OCI-M1 (cell line): ENCODE measurements at regions not wholly inside any gene's neighbourhood (a gene's known extent, or its start where the extent isn't known, plus 50 kb on each side); places are given as distances from the start of the nearest gene placed in this dataset.
"Not testable (repeated sequence)": the region's sequence is repeated elsewhere in the genome, so short reads cannot be mapped to it uniquely, and the experiment has no call there.

Experiments
- DNase-seq: peaks from one replicate; lab custom pipeline; 2025; lab: John Stamatoyannopoulos, UW

DNA sequence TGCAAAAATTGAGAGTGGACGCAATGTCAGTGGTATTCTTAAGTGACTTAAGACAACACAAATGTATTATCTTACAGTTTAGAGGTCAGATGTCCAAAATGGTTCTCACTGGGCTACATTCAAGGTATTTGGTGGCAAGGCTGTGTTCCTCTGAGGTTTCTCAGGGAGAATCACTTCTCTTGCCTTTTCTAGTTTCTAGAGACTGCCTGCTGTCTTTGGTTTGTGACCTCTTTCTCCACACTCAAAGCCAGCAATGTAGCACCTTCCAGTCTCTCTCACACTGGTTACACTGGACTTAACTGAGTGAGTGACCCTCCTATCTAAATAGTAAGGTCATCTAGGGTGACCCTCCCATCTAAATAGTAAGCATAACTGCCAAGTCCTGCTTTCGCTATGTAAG lies 613.2 kb upstream of the COBL start:
- DNase-seq, result no peak

DNA sequence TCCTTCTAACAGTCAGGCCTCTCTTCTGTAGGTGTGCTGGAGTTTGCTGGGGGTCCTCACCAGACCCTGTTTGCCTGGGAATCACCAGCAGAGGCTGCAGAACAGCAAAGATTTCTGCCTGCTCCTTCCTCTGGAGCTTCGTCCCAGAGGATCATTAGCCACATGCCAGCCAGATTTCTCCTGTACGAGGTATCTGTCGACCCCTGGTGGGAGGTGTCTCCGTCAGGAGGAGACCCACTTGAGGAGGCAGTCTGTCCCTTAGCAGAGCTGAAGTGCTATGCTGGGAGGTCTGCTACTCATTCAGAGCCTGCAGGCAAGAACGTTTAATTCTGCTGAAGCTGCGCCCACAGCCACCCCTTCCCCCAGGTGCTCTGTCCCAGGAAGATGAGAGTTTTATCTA lies 611.1 kb upstream of the COBL start:
- DNase-seq, result no peak

DNA sequence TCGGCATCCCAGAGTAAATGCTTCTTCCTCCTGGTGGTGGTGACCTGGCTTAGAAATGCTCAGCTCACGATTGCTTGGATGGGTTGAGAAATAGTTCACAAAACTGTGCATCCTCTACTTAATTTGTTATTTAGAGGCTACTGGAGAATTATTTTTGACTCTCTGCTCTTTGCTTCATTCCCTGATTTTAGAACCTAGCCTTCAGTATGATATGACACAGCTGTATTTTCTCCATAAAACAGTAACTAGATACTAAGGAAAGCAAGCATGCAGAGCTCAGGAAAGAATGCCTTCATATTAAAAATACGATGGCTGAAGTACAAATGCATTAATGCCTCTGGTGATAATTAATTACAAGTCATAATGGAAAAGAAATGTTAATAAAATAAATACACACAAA lies 602.0 kb upstream of the COBL start:
- DNase-seq, result no peak

DNA sequence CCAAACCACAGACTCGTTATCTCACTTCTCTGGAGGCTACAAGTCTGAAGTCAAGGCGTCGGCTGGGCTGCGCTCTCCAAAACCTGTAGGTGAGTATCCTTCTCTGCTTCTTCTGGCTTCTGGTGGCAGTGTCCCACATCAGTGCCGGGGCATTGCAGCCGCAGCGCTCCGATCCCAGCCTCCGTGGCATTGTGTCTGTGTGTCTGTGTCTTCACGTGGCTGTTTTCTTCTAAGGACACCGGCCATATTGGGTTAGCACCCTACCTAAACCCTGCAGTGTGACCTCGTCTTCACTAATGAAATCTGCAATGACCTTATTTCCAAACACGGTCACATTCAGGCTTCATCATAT lies 584.9 kb upstream of the COBL start:
- peak; percentile 66 for DNase-seq

DNA sequence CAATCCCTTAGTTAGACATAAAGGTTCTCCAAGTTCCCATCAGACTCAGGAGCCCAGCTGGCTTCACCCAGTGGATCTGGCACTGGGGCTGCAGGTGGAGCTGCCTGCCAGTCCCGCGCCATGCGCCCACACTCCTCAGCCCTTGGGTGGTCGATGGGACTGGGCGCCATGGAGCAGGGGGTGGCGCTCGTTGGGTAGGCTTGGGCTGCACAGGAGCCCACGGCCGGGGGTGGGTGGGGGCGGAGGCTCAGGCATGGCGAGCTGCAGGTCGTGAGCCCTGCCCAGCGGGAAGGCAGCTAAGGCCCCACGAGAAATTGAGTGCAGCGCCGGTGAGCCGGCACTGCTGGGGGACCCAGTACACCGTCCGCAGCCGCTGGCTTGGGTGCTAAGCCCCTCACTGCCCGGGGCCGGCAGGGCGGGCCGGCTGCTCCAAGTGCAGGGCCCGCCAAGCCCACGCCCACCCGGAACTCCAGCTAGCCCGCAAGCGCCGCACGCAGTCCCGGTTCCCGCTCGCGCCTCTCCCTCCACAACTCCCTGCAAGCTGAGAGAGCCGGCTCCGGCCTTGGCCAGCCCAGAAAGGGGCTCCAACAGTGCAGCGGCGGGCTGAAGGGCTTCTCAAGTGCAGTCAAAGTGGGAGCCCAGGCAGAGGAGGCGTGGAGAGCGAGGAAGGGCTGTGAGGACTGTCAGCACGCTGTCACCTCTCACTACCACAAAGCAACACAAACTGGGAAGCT lies 584.3 kb upstream of the COBL start:
- not testable (repeated sequence) for DNase-seq

DNA sequence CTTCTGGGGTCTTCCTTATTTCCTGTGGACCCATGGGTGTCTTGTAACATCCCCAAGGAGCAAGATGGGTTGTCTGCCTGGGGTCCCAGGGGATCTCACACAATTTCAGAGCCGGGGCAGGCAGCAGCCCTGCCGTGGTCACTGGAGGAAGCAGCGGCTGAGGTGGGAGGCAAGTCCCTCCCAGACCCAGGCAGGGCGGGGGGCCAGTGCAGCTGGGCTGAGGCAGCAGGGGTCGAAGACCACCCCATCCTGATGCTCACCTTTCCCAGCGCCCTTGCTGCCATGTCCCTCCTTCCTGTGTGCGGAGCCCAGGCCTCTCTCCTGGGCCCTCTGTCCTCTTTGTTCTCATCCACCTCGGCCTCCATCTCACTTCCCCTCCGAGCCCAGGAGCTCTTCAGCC lies 583.0 kb upstream of the COBL start:
- no peak for DNase-seq

DNA sequence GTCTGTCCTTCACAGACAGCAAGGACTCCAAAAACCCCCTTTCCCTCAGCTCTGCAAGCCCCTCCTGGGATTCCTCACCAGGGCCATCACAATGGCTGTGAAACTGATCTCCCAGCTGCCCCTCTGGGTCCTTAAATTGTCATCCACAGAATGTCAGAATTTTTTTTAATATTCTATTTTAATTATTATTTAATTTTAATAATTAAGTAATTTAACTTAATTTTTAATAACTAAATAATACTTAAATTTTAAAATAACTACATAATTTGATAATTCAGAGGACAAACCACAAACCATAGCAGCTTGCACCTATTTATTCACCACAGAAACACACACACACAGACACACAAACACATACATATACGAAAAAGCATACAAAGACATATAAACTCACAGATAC lies 565.8 kb upstream of the COBL start:
- DNase-seq, result no peak

DNA sequence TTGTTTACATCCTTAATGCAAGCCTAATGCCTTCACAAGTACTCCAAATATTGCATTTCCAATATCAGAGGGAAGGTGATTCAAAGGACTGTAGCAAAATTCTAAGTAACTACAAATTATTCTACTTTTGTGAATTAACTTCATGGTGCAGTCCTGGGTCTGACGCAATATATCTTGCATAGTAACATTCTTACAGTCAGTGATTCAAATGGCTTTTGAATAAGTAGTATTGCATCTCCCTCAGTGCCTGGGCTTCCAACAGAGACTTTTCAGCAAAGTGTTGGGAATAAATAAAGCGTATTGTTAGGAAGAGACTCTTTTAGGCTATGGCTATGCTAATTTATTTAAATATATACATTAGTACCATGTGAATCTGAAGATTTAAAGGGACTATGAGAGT lies 564.7 kb upstream of the COBL start:
- DNase-seq, result no peak

DNA sequence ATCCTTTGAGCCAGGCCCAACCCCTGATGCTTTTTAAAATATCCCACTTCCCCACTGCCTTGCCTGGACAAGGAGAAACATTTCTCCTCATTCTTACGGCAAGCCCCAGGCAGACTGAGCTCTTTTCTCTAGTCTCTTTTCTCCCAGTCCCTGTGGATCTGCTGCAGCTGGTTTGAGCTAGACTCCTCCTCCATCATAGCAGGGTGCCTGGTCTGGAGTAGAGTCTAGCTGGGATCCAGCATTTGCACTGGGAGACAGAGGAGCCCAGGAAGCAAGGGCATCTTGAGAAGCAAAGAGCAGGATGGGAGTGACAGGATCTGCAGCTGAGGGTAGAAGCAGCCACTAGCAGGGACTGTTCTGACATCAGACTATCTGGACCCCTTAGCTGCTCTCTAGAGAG lies 562.3 kb upstream of the COBL start:
- DNase-seq, result no peak

DNA sequence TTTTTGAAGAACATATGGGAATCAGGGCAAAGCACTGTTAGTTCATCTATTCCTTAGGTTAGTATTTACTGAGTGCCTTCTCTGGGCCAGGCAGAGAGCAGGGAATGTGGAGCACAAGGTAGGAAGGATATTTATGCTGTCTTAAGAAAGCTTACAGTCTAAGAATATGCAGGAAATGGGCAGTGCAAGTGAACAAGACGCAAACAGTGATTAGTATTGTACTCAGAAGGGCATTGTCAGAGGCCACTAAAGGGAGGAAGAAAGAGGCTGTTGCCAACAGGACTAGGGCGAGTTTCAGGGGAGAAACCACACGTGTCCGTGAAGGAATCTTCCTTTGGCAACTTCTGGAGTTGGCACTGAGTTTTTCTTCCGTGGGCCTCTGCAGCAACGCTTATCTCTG lies 552.8 kb upstream of the COBL start:
- no peak for DNase-seq

DNA sequence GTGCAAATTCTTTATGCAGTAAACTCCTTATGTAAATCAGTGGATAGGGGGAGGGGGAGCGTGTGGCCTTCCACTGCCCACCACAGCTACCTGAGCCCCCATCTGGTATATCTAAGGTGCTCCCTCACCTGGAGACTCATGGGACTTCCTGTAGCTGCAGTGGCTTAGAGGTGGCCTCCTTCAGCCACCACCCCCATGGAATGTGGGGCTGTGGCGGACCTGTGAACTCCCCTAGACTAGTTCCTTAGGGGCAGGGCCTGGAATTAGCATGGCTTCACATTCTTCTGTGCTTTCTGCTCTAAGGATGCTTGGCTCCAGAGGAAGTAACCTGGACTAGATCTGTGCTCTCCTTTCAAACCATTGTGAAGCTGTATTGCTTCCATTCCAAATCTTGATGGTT lies 550.5 kb upstream of the COBL start:
- no peak for DNase-seq

DNA sequence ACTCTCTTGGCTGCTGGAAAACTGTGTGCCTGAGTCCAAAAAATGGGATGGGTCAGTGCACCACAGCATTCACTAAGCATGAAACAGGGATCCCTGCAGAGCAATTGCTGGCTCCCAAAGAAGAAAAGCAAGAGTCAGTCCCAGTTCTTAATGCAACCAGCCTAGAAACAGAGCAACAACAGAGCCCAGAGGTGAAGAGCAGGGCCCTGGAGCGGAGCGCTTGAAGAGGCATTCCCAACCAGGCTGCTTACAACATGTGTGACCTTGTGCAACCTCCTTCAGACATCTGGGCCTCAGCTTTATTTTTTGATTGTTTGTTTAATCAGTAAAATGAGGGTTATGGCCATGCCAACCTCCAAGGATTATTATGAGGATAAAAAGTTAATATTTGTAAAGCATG lies 543.7 kb upstream of the COBL start:
- DNase-seq, result no peak

DNA sequence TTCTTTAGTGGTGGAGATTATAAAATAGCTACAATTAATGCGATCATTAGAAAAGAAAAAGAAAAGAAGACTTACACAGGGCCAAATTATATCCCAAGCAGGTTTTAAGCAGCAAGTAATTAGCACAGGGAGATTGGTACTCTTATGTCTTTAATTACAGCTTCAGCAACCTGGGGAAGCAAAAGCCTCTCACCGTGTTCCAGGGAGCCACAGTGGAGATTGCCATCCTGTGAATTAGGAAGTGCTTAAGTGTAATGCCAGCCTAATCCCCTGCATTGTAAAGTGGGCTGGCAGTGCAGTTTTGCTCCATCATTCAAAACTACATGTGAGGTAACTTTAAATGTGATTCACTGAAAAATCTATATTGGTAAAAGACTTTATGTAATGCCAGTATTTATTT lies 533.5 kb upstream of the COBL start:
- no peak for DNase-seq

DNA sequence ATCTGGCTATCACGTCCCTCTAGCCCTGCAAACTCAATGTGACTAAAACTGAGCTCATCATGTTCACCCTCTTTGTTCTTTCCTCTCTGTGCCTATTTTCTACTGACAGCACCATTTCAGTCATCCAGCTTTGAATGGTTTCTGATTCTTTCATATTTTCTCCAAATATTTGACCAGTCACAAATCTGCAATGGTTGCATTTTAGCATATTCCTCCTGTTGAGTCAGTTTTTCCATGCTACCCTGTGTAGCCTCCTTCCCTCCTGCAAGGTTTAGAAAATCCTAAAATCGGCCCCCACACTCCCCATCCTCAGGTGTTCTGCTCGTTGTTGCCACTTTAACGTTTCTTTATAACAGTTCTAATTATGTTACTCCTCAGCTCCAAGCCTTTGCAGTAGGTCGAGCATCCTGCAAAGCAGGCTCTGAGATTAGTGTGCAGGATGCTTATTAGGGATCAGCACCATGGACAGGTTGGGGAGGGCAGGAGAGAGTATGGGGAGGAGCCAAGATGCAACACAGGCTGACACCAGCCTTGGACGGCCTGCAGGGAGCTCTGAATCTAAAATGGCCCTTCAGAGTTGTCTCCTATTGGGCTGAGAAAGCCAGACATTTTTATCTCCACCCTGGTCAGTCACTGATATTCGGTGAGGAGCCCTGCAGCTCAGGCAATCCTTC lies 531.0 kb upstream of the COBL start:
- no peak for DNase-seq

DNA sequence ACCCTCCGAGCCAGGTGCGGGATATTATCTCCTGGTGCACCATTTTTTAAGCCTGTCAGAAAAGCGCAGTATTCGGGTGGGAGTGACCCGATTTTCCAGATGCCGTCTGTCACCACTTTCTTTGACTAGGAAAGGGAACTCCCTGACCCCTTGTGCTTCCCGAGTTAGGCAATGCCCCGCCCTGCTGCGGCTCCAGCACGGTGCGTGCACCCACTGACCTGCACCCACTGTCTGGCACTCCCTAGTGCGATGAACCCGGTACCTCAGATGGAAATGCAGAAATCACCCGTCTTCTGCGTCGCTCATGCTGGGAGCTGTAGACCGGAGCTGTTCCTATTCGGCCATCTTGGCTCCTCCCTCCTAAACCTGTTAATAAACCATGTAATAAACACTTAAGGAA lies 522.5 kb upstream of the COBL start:
- not testable (repeated sequence) for DNase-seq

DNA sequence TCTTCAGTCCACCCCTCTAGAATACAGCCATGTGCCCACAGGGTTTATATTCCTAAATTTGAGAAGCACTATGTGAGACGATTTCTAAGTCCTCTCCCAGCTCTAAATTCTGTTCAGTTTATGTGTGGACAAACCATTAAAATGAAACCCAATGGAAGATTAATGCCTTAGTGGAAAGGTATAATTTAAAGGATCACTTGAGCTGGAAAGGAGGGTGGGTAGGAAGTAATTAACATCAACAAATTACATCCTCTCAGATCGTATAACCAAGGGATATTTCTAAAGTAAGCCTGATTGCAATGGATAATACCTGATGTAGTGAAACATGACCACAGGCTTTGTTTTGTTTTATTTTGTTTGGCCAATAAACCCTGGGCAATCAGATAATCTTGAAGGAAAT lies 511.0 kb upstream of the COBL start:
- no peak for DNase-seq

DNA sequence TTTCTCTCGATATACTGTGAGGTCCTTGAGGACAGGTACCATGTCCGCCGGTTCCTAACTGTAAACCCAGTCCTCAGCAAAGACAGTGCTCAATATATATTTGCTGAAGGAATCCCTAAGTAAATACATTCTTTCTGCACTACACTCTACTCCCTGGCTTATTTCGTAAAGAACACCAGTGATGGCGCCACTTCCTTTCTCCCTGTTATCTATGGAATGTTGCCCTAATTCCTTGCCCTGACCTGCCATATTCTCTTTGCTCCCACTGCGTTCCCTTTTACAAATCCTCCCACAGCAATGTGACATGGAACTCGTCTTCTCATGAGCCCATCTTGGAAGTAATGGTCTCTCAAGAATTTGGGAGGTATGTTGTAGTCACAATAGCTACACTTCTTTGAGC lies 507.4 kb upstream of the COBL start:
- DNase-seq, result no peak

DNA sequence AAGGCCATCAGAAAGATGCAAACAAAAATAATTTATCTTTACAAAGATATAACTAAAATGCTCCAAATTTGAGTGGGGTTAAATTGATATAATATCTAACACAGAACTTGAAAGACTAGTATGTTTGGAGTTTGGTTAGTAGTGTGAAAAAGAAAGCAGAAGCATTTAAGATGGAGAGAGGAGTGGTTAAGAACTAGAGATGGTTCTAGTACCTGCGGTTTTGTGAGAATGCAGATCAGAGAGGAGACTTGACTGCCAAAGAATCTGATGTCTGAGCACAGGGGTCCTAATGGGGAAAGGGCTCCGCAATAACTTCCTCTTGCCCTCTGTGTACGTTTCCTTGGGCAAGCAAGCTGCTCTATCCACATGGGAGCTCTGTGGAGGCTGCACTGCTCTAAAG lies 506.8 kb upstream of the COBL start:
- DNase-seq, result no peak

DNA sequence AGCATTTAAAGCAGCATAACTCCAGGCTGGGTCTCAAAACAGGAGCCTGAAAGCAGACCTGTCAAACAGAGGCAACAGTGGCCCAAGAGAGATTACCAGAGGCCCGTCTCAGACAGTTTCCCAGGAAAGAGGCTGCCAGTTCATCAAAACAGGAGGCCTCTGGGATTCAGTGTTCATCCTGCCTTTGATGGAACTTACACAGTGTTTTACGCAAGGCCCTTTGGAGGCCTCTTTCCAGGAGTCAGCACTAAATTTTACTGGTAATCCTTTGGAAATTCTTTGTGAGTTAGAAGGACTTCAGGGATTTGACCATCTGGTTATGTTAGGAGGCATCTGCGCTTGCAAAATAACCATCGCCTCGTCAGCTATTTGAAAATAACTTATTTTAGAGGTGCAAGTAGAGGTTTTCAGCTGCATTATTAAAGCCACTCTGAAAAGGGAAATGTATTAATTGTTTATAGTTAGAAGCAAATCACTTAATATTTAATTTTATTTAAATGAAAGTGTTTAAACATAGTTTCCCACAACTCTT lies 501.2 kb upstream of the COBL start:
- no peak for DNase-seq

DNA sequence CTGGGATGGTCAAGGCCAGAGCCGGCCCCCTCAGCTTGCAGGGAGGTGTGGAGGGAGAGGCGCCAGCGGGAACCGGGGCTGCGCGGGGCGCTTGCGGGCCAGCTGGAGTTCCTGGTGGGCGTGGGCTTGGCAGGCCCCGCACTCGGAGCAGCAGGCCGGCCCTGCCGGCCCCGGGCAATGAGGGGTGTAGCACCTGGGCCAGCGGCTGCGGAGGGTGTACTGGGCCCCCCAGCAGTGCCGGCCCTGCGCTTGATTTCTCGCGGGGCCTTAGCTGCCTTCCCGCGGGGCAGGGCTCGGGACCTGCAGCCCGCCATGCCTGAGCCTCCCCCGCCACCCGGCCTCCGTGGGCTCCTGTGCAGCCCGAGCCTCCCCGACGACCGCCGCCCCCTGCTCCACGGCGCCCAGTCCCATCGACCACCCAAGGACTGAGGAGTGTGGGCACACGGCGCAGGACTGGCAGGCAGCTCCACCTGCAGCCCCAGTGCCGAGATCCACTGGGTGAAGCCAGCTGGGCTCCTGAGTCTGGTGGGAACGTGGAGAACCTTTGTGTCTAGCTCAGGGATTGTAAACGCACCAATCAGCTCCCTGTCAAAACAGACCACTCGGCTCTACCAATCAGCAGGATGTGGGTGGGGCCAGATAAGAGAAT lies 489.3 kb upstream of the COBL start:
- DNase-seq, result not testable (repeated sequence)

DNA sequence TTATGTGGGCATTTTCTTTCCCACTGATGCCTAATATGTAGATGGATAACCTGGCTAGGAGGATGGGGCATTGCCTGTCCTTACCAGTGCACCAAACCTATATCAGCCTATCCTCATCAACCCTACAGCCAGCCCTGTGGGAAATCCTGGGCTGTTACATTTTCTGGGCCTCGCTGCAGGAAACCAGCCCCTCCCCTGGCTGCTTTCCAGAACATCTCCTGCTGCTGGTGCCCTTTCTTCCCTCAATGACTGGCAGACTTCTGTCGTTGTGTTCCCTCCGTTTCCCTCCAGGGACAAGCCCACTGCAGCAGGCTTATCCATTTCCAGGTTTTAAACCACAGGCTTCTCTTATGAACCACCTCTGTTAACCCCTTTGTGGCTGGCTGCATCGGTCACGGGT lies 486.1 kb upstream of the COBL start:
- no peak for DNase-seq

DNA sequence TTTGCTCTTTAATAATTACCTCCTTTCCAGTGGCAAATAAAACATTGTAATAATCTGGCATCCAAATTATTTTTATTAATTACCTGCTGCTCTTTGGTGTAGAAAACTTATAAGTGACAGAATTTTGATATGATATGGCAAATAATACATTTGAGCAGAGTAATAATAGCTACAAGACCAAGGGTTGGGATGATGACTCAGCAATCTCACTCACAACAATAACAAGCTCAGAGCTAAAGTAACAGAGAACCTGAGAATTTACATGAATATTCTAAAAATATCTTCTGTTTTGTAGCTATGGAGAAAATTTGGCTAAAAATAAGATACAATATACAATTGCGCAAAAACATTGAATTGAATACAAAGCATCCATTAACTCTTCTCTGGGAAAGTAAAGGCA lies 480.8 kb upstream of the COBL start:
- DNase-seq, result no peak

DNA sequence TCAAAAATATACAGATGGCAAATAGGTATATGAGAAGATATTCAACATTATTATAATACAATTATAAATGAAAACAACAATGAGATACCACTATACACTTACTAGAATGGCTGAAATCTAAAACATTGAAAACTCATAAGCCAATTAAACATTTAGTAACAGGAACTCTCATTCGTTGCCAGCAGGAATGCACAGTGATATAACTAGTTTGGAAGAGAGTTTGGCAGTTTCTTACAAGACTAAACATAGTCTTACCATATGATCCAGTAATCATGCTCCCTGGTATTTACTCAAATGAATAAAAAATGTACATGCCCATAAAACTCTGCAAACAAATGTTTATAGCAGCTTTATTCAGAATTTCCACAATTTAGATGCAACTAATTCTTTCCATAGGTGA lies 476.2 kb upstream of the COBL start:
- no peak for DNase-seq
